Stimulated activated CD8-positive, alpha-beta memory T cell treated with anti-CD3 and anti-CD28 coated beads, Interleukin-12 subunit alpha, Interleukin-12 subunit beta, amount 100 ng/mL, for 4 hours (primary cell): ENCODE measurements at regions not wholly inside any gene's neighbourhood (a gene's known extent, or its start where the extent isn't known, plus 50 kb on each side); places are given as distances from the start of the nearest gene placed in this dataset.

Source experiments
- DNase-seq: peaks from one replicate; pipeline ENCODE4 v3.0.0-alpha.2; 2020; ENCODE audit warnings: low read depth

- DNase-seq = no peak
These were observed 1493.5 kb upstream of the TMEM132C start for GRCh38 chr12:126773491-126773890.

- no peak for DNase-seq
These were observed 1490.8 kb upstream of the TMEM132C start for GRCh38 chr12:126776026-126776655.

- no peak for DNase-seq
These were observed 1486.6 kb upstream of the TMEM132C start for GRCh38 chr12:126780343-126780742.

- DNase-seq = no peak
These were observed 1485.4 kb upstream of the TMEM132C start for GRCh38 chr12:126781593-126781992.

GRCh38 chr12:126782083-126782482 is 1484.9 kb upstream of the TMEM132C start:
- no peak for DNase-seq

- no peak for DNase-seq
These were observed 1482.5 kb upstream of the TMEM132C start for GRCh38 chr12:126784328-126784921.

- no peak for DNase-seq
These were observed 1477.0 kb upstream of the TMEM132C start for GRCh38 chr12:126789963-126790362.

GRCh38 chr12:126791122-126791521 is 1475.8 kb upstream of the TMEM132C start:
- no peak for DNase-seq

GRCh38 chr12:126792411-126792810 is 1474.6 kb upstream of the TMEM132C start:
- DNase-seq = no peak

GRCh38 chr12:126797525-126797924 is 1469.4 kb upstream of the TMEM132C start:
- DNase-seq = no peak

- no peak for DNase-seq
These were observed 1468.5 kb upstream of the TMEM132C start for GRCh38 chr12:126798449-126798848.

- DNase-seq = no peak
These were observed 1459.6 kb upstream of the TMEM132C start for GRCh38 chr12:126807312-126807865.

- no peak for DNase-seq
These were observed 1455.6 kb upstream of the TMEM132C start for GRCh38 chr12:126811391-126811790.

GRCh38 chr12:126819554-126819953 is 1447.4 kb upstream of the TMEM132C start:
- DNase-seq = no peak

GRCh38 chr12:126830778-126831680 is 1435.9 kb upstream of the TMEM132C start:
- no peak for DNase-seq

- no peak for DNase-seq
These were observed 1429.3 kb upstream of the TMEM132C start for GRCh38 chr12:126837697-126838096.

GRCh38 chr12:126843915-126844669 is 1422.9 kb upstream of the TMEM132C start:
- DNase-seq = no peak

- no peak for DNase-seq
These were observed 1419.9 kb upstream of the TMEM132C start for GRCh38 chr12:126847005-126847629.

- no peak for DNase-seq
These were observed 1411.2 kb upstream of the TMEM132C start for GRCh38 chr12:126855768-126856167.

- no peak for DNase-seq
These were observed 1410.0 kb upstream of the TMEM132C start for GRCh38 chr12:126856958-126857357.

GRCh38 chr12:126858560-126858959 is 1408.4 kb upstream of the TMEM132C start:
- DNase-seq = no peak
